ENCODE measurements at regions not wholly inside any gene's neighbourhood (a gene's known extent, or its start where the extent isn't known, plus 50 kb on each side); places are given as distances from the start of the nearest gene placed in this dataset.

- no peaks in the 10 kb centered on the region for H3K9me3 ChIP-seq
- no peaks in the 10 kb centered on the region for H3K27me3 ChIP-seq
- ATAC-seq (no peak), DNase-seq (no peak)
- H3K4me1 ChIP-seq, result no peaks in the 10 kb centered on the region
- TF ChIP-seq, protein P1, sequence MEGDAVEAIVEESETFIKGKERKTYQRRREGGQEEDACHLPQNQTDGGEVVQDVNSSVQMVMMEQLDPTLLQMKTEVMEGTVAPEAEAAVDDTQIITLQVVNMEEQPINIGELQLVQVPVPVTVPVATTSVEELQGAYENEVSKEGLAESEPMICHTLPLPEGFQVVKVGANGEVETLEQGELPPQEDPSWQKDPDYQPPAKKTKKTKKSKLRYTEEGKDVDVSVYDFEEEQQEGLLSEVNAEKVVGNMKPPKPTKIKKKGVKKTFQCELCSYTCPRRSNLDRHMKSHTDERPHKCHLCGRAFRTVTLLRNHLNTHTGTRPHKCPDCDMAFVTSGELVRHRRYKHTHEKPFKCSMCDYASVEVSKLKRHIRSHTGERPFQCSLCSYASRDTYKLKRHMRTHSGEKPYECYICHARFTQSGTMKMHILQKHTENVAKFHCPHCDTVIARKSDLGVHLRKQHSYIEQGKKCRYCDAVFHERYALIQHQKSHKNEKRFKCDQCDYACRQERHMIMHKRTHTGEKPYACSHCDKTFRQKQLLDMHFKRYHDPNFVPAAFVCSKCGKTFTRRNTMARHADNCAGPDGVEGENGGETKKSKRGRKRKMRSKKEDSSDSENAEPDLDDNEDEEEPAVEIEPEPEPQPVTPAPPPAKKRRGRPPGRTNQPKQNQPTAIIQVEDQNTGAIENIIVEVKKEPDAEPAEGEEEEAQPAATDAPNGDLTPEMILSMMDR (IDR thresholded peaks at IDR 0.05), result no peak
- WGBS, 2 donors, result 72 to 78% methylated on average over 7 of the region's 7 CpGs
- no peaks in the 10 kb centered on the region for H3K36me3 ChIP-seq
- H3K27ac ChIP-seq, result no peak overlapping the region
- H3K4me3 ChIP-seq, result no peak overlapping the region
- intact Hi-C loops (cut with DNase I), result no loop called here
Observed at GRCh38 chr2:219901155-219901554, 273.7 kb downstream of the SLC4A3 start.

DNA sequence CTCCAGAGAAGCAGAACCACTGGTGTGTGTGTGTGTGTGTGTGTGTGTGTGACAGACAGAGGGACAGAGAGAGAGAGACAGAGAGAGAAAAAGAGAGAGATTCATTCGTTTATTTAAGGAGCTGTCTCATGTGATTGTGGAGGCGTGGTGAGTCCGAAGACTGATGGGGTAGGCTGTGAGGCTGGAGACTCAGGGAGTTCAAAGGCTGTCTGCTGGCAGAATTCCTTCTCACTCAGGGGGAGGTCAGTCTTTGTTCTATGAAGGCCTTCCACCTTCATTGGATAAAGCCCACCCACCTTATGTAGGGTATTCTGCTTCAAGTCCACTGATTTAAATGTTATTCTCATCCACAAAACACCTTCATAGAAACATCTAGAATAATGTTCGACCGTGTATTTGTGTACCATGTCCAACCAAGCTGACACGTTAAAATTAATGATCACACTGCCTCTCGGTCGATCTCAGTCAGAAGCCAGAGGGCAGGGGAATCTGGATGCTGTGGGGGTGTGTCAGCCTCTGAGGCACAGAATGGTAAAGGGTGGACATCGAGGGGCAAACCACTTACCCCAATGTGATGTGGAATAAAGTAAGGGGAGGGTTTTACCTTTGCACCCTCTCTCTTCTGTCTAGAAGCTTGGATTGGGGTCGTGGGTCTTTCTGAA is 275.6 kb downstream of the SLC4A3 start:
- Histone ChIP-seq H3K9me3 (no peaks in the 10 kb centered on the region), H3K27me3 (no peaks in the 10 kb centered on the region), H3K4me3 (no peak overlapping the region), H3K27ac (no peak overlapping the region), H3K4me1 (no peaks in the 10 kb centered on the region), H3K36me3 (no peaks in the 10 kb centered on the region)
- ATAC-seq (no peak), DNase-seq (no peak)
- intact Hi-C loops (cut with DNase I), result loop anchor here in 1 of 10 donors (1.0 kb wide), 1 partner anchor 29 kb away; no protein-coding TSS in a partner anchor
- TF ChIP-seq, protein P1 (IDR thresholded peaks at IDR 0.05), result no peak
- WGBS, 2 donors, result 57 to 60% methylated on average over 10 of the region's 10 CpGs

DNA sequence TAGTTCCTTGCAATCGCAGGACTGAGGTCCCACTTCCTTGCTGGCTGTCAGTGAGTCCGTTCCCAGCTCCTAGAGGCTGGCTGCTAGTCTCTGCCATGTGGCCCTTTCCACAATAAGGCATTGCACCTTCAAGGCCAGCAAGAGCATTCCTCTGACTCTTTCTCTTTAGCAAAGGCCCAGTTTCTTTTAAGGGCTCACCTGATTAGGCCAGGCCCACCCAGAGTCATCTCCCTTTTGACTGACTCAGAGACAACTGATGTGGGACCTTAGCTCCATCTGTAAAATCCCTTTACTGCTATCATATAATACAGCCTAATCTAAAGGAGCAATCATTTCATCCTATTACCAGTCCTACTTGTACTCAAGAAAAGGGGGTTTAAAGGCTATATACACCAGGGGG is 278.2 kb downstream of the SLC4A3 start:
- no peaks in the 10 kb centered on the region for H3K27me3 ChIP-seq
- 93 to 97% methylated on average over 2 of the region's 2 CpGs for whole genome bisulfite sequencing, 2 donors
- H3K36me3 ChIP-seq, result no peaks in the 10 kb centered on the region
- intact Hi-C loops (cut with DNase I), result no loop called here
- DNase-seq (no peak), ATAC-seq (no peak)
- H3K27ac ChIP-seq, result no peak overlapping the region
- no peak overlapping the region for H3K4me3 ChIP-seq
- no peaks in the 10 kb centered on the region for H3K9me3 ChIP-seq
- H3K4me1 ChIP-seq, result no peaks in the 10 kb centered on the region
- TF ChIP-seq, protein P1 (IDR thresholded peaks at IDR 0.05), result no peak

DNA sequence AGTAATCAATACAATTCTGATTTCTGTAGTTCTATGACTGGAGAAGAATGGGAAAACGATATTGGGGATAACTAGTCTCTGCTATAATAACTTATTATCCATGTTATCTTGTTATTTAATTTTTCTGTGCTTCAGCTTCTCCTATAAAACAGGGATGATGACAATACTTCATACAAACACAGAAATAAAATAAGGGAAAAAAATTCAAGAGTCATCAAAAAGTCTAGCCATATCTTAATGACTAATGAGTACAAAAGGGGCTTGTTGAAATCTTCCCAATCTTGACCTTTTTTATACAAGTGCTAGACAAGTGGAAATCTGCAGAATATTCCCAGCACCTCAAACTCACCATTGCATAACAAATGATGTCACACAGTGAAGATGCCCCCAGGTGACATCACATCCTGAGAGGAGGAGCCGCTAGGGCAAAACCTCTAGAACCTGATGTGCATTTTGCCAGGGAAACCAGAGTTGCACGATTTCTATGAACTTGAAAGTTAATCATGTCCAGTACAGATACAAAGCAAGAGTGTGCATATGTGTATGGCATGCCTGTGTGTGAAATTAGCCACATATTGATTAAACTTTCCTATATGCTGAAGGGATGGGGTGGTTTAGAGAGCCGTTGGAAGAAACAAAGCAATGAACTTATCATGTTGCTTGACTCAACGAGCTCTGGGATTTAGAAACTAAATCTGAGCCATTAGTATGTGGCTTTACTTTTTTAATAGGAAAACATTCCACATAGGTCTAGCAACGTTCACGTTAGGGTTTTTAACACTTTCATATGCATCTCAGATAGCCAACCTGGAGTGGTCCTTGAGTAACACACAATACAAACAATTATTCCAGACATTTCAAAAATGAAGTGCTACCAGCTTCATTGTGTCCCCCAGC is 278.9 kb downstream of the SLC4A3 start:
- Histone ChIP-seq H3K27me3 (no peaks in the 10 kb centered on the region), H3K4me3 (no peak overlapping the region), H3K27ac (no peak overlapping the region), H3K4me1 (no peaks in the 10 kb centered on the region), H3K9me3 (no peaks in the 10 kb centered on the region), H3K36me3 (no peaks in the 10 kb centered on the region)
- 64 to 67% methylated on average over 7 of the region's 7 CpGs for whole genome bisulfite sequencing, 2 donors
- TF ChIP-seq, protein P1 (IDR thresholded peaks at IDR 0.05), result no peak
- no peak for DNase-seq
- ATAC-seq, result no peak
- intact Hi-C loops (cut with DNase I), result no loop called here

Measured in heart right ventricle (tissue), 16 donors.